Neuronal stem cell (in vitro differentiated cells): ENCODE measurements at regions not wholly inside any gene's neighbourhood (a gene's known extent, or its start where the extent isn't known, plus 50 kb on each side); places are given as distances from the start of the nearest gene placed in this dataset.

Source experiments
- DNase-seq: peaks from one replicate; pipeline ENCODE4 v3.0.0-alpha.2; 2013; ENCODE audit warnings: low spot score
- H2AFZ ChIP-seq: one replicate; pipeline ENCODE4 v1.6.1; 2013; ENCODE audit warnings: mild to moderate bottlenecking, low read length, inconsistent platforms
- H2AK5ac ChIP-seq: 2 replicates; pipeline ENCODE4 v1.6.1; 2013; ENCODE audit warnings: low read depth, mild to moderate bottlenecking, inconsistent platforms, low read length, moderate library complexity, mixed read lengths
- H2BK120ac ChIP-seq: 2 replicates; pipeline ENCODE4 v1.6.1; 2013; ENCODE audit warnings: low read depth, mild to moderate bottlenecking, inconsistent platforms, low read length, moderate library complexity, mixed read lengths
- H2BK12ac ChIP-seq: one replicate; pipeline ENCODE4 v1.6.1; 2013; ENCODE audit warnings: low read length, inconsistent platforms
- H2BK15ac ChIP-seq: 2 replicates; pipeline ENCODE4 v1.6.1; 2013; ENCODE audit warnings: mild to moderate bottlenecking, low read length, inconsistent platforms, mixed read lengths
- H2BK5ac ChIP-seq: one replicate; pipeline ENCODE4 v1.6.1; 2013; ENCODE audit warnings: inconsistent platforms, mild to moderate bottlenecking, low read length, moderate library complexity
- H3K14ac ChIP-seq: one replicate; pipeline ENCODE4 v1.6.1; 2013; ENCODE audit warnings: low read length, inconsistent platforms
- H3K18ac ChIP-seq: 2 replicates; pipeline ENCODE4 v1.6.1; 2013; ENCODE audit warnings: low read length, inconsistent platforms
- H3K23ac ChIP-seq: 2 replicates; pipeline ENCODE4 v1.6.1; 2013; ENCODE audit warnings: low read depth, mild to moderate bottlenecking, mixed read lengths, low read length, inconsistent platforms; ENCODE audit not compliant: poor library complexity
- H3K27ac ChIP-seq: replicated peaks from 3 replicates; pipeline ENCODE4 v1.5.1; 2013; ENCODE audit warnings: low read length, inconsistent platforms
- H3K27me3 ChIP-seq, 3 experiments: 2 replicates each; pipeline ENCODE4 v1.6.1; 2013; ENCODE audit warnings: low read length in 3 of 3, mild to moderate bottlenecking in 2 of 3, inconsistent platforms in 1 of 3, low read depth in 1 of 3, mixed read lengths in 1 of 3, moderate library complexity in 1 of 3; ENCODE audit not compliant: control insufficient read depth in 3 of 3, insufficient read depth in 3 of 3
- H3K36me3 ChIP-seq, 2 donors: replicated peaks in 1 of 2; 2 replicates each; pipeline ENCODE4 v1.6.1; 2013; ENCODE audit warnings: low read length in 2 of 2; ENCODE audit not compliant: control insufficient read depth in 2 of 2, insufficient read depth in 2 of 2
- H3K4ac ChIP-seq: 2 replicates; pipeline ENCODE4 v1.6.1; 2013; ENCODE audit warnings: inconsistent platforms, mild to moderate bottlenecking, low read length, moderate library complexity
- H3K4me1 ChIP-seq, 2 donors: 1 replicate in 1 of 2; 2 replicates in 1 of 2; pipeline ENCODE4 v1.6.1; 2013; ENCODE audit warnings: low read length in 2 of 2, low read depth in 1 of 2; ENCODE audit not compliant: control insufficient read depth in 2 of 2, insufficient read depth in 1 of 2
- H3K4me2 ChIP-seq: one replicate; pipeline ENCODE4 v1.6.1; 2013; ENCODE audit warnings: mild to moderate bottlenecking, low read length, inconsistent platforms; ENCODE audit not compliant: insufficient read depth, poor library complexity, severe bottlenecking
- H3K4me3 ChIP-seq, 2 donors: 2 replicates each; pipeline ENCODE4 v1.5.1; 2013; ENCODE audit warnings: low read length in 2 of 2, mild to moderate bottlenecking in 2 of 2, inconsistent platforms in 1 of 2, moderate library complexity in 1 of 2
- H3K79me1 ChIP-seq: one replicate; pipeline ENCODE4 v1.6.1; 2013; ENCODE audit warnings: low read depth, mild to moderate bottlenecking, inconsistent platforms, low read length, moderate library complexity
- H3K9ac ChIP-seq: one replicate; pipeline ENCODE4 v1.6.1; 2013; ENCODE audit warnings: mild to moderate bottlenecking, low read depth, low read length, inconsistent platforms; ENCODE audit not compliant: poor library complexity
- H3K9me3 ChIP-seq, 2 donors: replicated peaks in 1 of 2; 2 replicates each; pipeline versions ENCODE3 to v1.6.1; 2013; ENCODE audit warnings: low read length in 2 of 2, mild to moderate bottlenecking in 2 of 2, inconsistent platforms in 1 of 2, low read depth in 1 of 2, mixed read lengths in 1 of 2, moderate library complexity in 1 of 2; ENCODE audit not compliant: control insufficient read depth in 2 of 2, insufficient read depth in 1 of 2
- H4K8ac ChIP-seq: one replicate; pipeline ENCODE4 v1.6.1; 2013; ENCODE audit warnings: low read depth, mild to moderate bottlenecking, inconsistent platforms, low read length, moderate library complexity
- H4K91ac ChIP-seq: one replicate; pipeline ENCODE4 v1.6.1; 2013; ENCODE audit warnings: low read length, low read depth, mild to moderate bottlenecking, inconsistent platforms; ENCODE audit not compliant: poor library complexity
- WGBS, 2 donors: extraction: QIAGEN DNeasy Blood & Tissue Kit; methylation state at CpG; one replicate each; pipeline ENCODE4 v1.1.7; 2013; ENCODE audit warnings: missing lambda C conversion rate in 2 of 2, mixed read lengths in 1 of 2; ENCODE audit not compliant: insufficient read length in 2 of 2, insufficient replicate concordance in 1 of 2; ENCODE audit errors: extremely low coverage in 2 of 2; 5-methylcytosine and 5-hydroxymethylcytosine counted together

GRCh38 chr11:128195057-128195751, 392.2 kb downstream of the ETS1 start:
- H2BK15ac ChIP-seq = no peak overlapping the region
- H3K4me3 ChIP-seq = no peak overlapping the region
- no peak overlapping the region for H3K18ac ChIP-seq
- no peak overlapping the region for H2AK5ac ChIP-seq
- H3K4me2 ChIP-seq = no peak overlapping the region
- H3K27ac ChIP-seq = no peak overlapping the region
- H2BK5ac ChIP-seq = no peak overlapping the region
- H3K79me1 ChIP-seq = no peaks in the 10 kb centered on the region
- no peak overlapping the region for H3K4ac ChIP-seq
- no peak overlapping the region for H2BK120ac ChIP-seq
- H3K14ac ChIP-seq = no peak overlapping the region
- no peaks in the 10 kb centered on the region for H3K27me3 ChIP-seq
- peaks cover 0 to 3% of the 10 kb centered on the region in 2 donors for H3K9me3 ChIP-seq
- H3K23ac ChIP-seq = no peak overlapping the region
- 100% methylated on average over 1 of the region's 6 CpGs; no CpG with 5 or more reads in 1 of the 2 donors for WGBS, 2 donors
- no peak for DNase-seq
- no peak overlapping the region for H4K8ac ChIP-seq
- H3K36me3 ChIP-seq = no peaks in the 10 kb centered on the region
- H2BK12ac ChIP-seq = no peak overlapping the region
- no peak overlapping the region for H4K91ac ChIP-seq
- no peak overlapping the region for H2AFZ ChIP-seq
- H3K9ac ChIP-seq = no peak overlapping the region
- H3K4me1 ChIP-seq = no peaks in the 10 kb centered on the region

GRCh38 chr11:128194216-128194615, 393.1 kb downstream of the ETS1 start:
- no peak for DNase-seq
- Histone ChIP-seq H2BK15ac (no peak overlapping the region), H4K91ac (no peak overlapping the region), H3K36me3 (no peaks in the 10 kb centered on the region), H3K4me1 (no peaks in the 10 kb centered on the region), H3K27ac (no peak overlapping the region), H3K23ac (no peak overlapping the region), H3K79me1 (no peaks in the 10 kb centered on the region), H3K9me3 (peaks cover 0 to 3% of the 10 kb centered on the region in 2 donors), H3K14ac (no peak overlapping the region), H3K27me3 (no peaks in the 10 kb centered on the region), H2AK5ac (no peak overlapping the region), H3K4ac (no peak overlapping the region), H2AFZ (no peak overlapping the region), H2BK12ac (no peak overlapping the region), H2BK120ac (no peak overlapping the region), H3K4me3 (no peak overlapping the region), H3K18ac (no peak overlapping the region), H3K4me2 (no peak overlapping the region), H3K9ac (no peak overlapping the region), H2BK5ac (no peak overlapping the region), H4K8ac (no peak overlapping the region)

GRCh38 chr11:128193615-128194014, 393.7 kb downstream of the ETS1 start:
- no peak overlapping the region for H3K4me2 ChIP-seq
- no peak overlapping the region for H3K4ac ChIP-seq
- DNase-seq = no peak
- H2BK15ac ChIP-seq = no peak overlapping the region
- H3K27me3 ChIP-seq = no peaks in the 10 kb centered on the region
- H3K9ac ChIP-seq = no peak overlapping the region
- no peaks in the 10 kb centered on the region for H3K79me1 ChIP-seq
- WGBS, 2 donors = no CpG with 5 or more reads among the region's 4 CpGs
- H3K4me3 ChIP-seq = no peak overlapping the region
- H3K18ac ChIP-seq = no peak overlapping the region
- no peaks in the 10 kb centered on the region for H3K36me3 ChIP-seq
- H2BK12ac ChIP-seq = no peak overlapping the region
- H2AK5ac ChIP-seq = no peak overlapping the region
- no peak overlapping the region for H3K23ac ChIP-seq
- H2BK5ac ChIP-seq = no peak overlapping the region
- peaks cover 0 to 3% of the 10 kb centered on the region in 2 donors for H3K9me3 ChIP-seq
- H2BK120ac ChIP-seq = no peak overlapping the region
- H2AFZ ChIP-seq = no peak overlapping the region
- H3K27ac ChIP-seq = no peak overlapping the region
- H3K14ac ChIP-seq = no peak overlapping the region
- no peak overlapping the region for H4K8ac ChIP-seq
- H3K4me1 ChIP-seq = no peaks in the 10 kb centered on the region
- H4K91ac ChIP-seq = no peak overlapping the region

- WGBS, 2 donors = no CpG with 5 or more reads among the region's 5 CpGs
- Histone ChIP-seq H3K36me3 (no peaks in the 10 kb centered on the region), H3K14ac (no peak overlapping the region)
Measured at GRCh38 chr11:128190312-128190711, 397.0 kb downstream of the ETS1 start.

More at GRCh38 chr11:128190312-128190711, 397.0 kb downstream of the ETS1 start:
- no peak overlapping the region for H3K23ac ChIP-seq
- H2BK12ac ChIP-seq = no peak overlapping the region
- H3K27me3 ChIP-seq = no peaks in the 10 kb centered on the region
- H3K4me1 ChIP-seq = peaks cover 3 to 4% of the 10 kb centered on the region in 2 donors
- no peak overlapping the region for H4K91ac ChIP-seq
- H3K4me2 ChIP-seq = no peak overlapping the region
- no peak overlapping the region for H2BK5ac ChIP-seq
- H3K27ac ChIP-seq = no peak overlapping the region
- H3K4me3 ChIP-seq = no peak overlapping the region
- DNase-seq = no peak
- peaks cover 0 to 6% of the 10 kb centered on the region in 2 donors for H3K9me3 ChIP-seq
- H4K8ac ChIP-seq = no peak overlapping the region
- H2BK120ac ChIP-seq = no peak overlapping the region
- H2BK15ac ChIP-seq = no peak overlapping the region
- no peak overlapping the region for H3K18ac ChIP-seq
- no peak overlapping the region for H2AFZ ChIP-seq
- H3K9ac ChIP-seq = no peak overlapping the region
- H2AK5ac ChIP-seq = no peak overlapping the region
- H3K4ac ChIP-seq = no peak overlapping the region
- H3K79me1 ChIP-seq = no peaks in the 10 kb centered on the region
